ENCODE measurements at regions not wholly inside any gene's neighbourhood (a gene's known extent, or its start where the extent isn't known, plus 50 kb on each side); places are given as distances from the start of the nearest gene placed in this dataset.

- TF ChIP-seq, protein P1, sequence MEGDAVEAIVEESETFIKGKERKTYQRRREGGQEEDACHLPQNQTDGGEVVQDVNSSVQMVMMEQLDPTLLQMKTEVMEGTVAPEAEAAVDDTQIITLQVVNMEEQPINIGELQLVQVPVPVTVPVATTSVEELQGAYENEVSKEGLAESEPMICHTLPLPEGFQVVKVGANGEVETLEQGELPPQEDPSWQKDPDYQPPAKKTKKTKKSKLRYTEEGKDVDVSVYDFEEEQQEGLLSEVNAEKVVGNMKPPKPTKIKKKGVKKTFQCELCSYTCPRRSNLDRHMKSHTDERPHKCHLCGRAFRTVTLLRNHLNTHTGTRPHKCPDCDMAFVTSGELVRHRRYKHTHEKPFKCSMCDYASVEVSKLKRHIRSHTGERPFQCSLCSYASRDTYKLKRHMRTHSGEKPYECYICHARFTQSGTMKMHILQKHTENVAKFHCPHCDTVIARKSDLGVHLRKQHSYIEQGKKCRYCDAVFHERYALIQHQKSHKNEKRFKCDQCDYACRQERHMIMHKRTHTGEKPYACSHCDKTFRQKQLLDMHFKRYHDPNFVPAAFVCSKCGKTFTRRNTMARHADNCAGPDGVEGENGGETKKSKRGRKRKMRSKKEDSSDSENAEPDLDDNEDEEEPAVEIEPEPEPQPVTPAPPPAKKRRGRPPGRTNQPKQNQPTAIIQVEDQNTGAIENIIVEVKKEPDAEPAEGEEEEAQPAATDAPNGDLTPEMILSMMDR (conservative IDR thresholded peaks at IDR 0.05) = no peak
- TF ChIP-seq ZFX (IDR thresholded peaks at IDR 0.05) = no peak
These were observed 194.7 kb upstream of the MCHR2 start for GRCh38 chr6:100188754-100189153.
